A673 (cell line): ENCODE measurements at regions not wholly inside any gene's neighbourhood (a gene's known extent, or its start where the extent isn't known, plus 50 kb on each side); places are given as distances from the start of the nearest gene placed in this dataset.

Experiments used
- CTCF ChIP-seq: fragments of 300-800, 200-600 bp; sonication (generic); conservative IDR thresholded peaks from 2 replicates; pipeline ENCODE4 v1.5.1; 2017; ENCODE audit warnings: low read depth, mild to moderate bottlenecking, antibody characterized with exemption, low read length, moderate library complexity, mixed read lengths
- EZH2 ChIP-seq: fragments of 200-600 bp; sonication (generic); IDR thresholded peaks from 2 replicates; pipeline ENCODE4 v1.6.1; 2017; ENCODE audit warnings: borderline replicate concordance, low read depth, mild to moderate bottlenecking, mixed read lengths, antibody characterized with exemption, low read length; ENCODE audit not compliant: poor library complexity, severe bottlenecking

- TF ChIP-seq CTCF (no peak), EZH2 (no peak)
Observed at GRCh38 chr17:79482727-79483521, 127.9 kb downstream of the RBFOX3 start.
